ENCODE measurements at regions not wholly inside any gene's neighbourhood (a gene's known extent, or its start where the extent isn't known, plus 50 kb on each side); places are given as distances from the start of the nearest gene placed in this dataset.

- Histone ChIP-seq H3K14ac (ENCODE audit: insufficient read depth, low read length) (no peak overlapping the region), H3K79me2 (ENCODE audit: insufficient read depth, low read length) (no peaks in the 10 kb centered on the region), H3K4me2 (ENCODE audit: insufficient read depth, insufficient read length, low read length) (no peak overlapping the region), H3K27ac (ENCODE audit: insufficient read length, low read depth, low read length) (no peak overlapping the region), H4K91ac (ENCODE audit: insufficient read length, low read depth, low read length) (no peak overlapping the region), H3K9me3 (ENCODE audit: control insufficient read depth, low read depth, low read length) (no peaks in the 10 kb centered on the region), H3K4me1 (ENCODE audit: insufficient read depth, low read length) (no peaks in the 10 kb centered on the region), H3K9ac (ENCODE audit: extremely low read depth, insufficient read length, low read length) (no peak overlapping the region), H4K20me1 (ENCODE audit: control insufficient read depth, insufficient read depth, insufficient read length) (no peaks in the 10 kb centered on the region), H2BK20ac (ENCODE audit: low read depth, low read length, poor library complexity, severe bottlenecking) (no peak overlapping the region), H3K18ac (ENCODE audit: insufficient read length, low read depth, low read length) (no peak overlapping the region), H2BK12ac (ENCODE audit: insufficient read length, low read depth, low read length) (no peak overlapping the region), H3T11ph (ENCODE audit: low read length) (no peak overlapping the region), H2BK5ac (ENCODE audit: insufficient read length, low read length) (no peak overlapping the region), H4K5ac (ENCODE audit: insufficient read length, low read depth, low read length) (no peak overlapping the region), H3K4ac (ENCODE audit: low read depth, low read length) (no peak overlapping the region), H2AFZ (ENCODE audit: low read length) (no peak overlapping the region), H3K23ac (ENCODE audit: insufficient read length, low read depth, low read length) (no peak overlapping the region), H2AK5ac (ENCODE audit: insufficient read length, low read length) (no peak overlapping the region), H3K23me2 (ENCODE audit: insufficient read length, low read depth, low read length, poor library complexity, severe bottlenecking) (no peaks in the 10 kb centered on the region), H2BK15ac (ENCODE audit: low read depth, low read length) (no peak overlapping the region), H3K79me1 (ENCODE audit: insufficient read depth, low read depth, low read length, poor library complexity, severe bottlenecking) (no peaks in the 10 kb centered on the region), H4K8ac (replicated peaks; ENCODE audit: insufficient read length, low read depth, low read length) (no peak overlapping the region), H3K56ac (ENCODE audit: insufficient read length, low read depth, low read length) (no peak overlapping the region), H3K27me3 (ENCODE audit: insufficient read depth, low read length) (no peaks in the 10 kb centered on the region), H2BK120ac (ENCODE audit: low read depth, low read length, poor library complexity, severe bottlenecking) (no peak overlapping the region)
- DNase-seq = no peak
- Mint-ChIP-seq H3K4me3 (no peak overlapping the region), H3K4me1 (no peaks in the 10 kb centered on the region), H3K36me3 (ENCODE audit: insufficient read depth in 1 of 3, low read depth in 3 of 3) (no peaks in the 10 kb centered on the region), H3K27ac (peak overlapping the region in 1 of 3 experiments; percentile 84; a peak in 1 of 7 replicates), H3K27me3 (ENCODE audit: low read depth) (no peaks in the 10 kb centered on the region; the same call in none of the 2 replicates), H3K9me3 (no peaks in the 10 kb centered on the region; a peak in 1 of 5 replicates)
- WGBS (ENCODE audit: extremely low coverage, insufficient read length, low lambda C conversion rate) = no CpG with 5 or more reads among the region's 5 CpGs
- no peak for TF ChIP-seq CTCF (conservative IDR thresholded peaks at IDR 0.05)
Measured at GRCh38 chr2:223324402-223324801, 272.4 kb downstream of the KCNE4 start.

Measured in H9 (cell line).